GM19452 (cell line): ENCODE measurements at regions not wholly inside any gene's neighbourhood (a gene's known extent, or its start where the extent isn't known, plus 50 kb on each side); places are given as distances from the start of the nearest gene placed in this dataset.

Experiments
- ATAC-seq: cut with Tn5 transposase; IDR thresholded peaks from one replicate; pipeline ENCODE4 v1.9.1; 2021; ENCODE audit not compliant: unreplicated experiment

DNA sequence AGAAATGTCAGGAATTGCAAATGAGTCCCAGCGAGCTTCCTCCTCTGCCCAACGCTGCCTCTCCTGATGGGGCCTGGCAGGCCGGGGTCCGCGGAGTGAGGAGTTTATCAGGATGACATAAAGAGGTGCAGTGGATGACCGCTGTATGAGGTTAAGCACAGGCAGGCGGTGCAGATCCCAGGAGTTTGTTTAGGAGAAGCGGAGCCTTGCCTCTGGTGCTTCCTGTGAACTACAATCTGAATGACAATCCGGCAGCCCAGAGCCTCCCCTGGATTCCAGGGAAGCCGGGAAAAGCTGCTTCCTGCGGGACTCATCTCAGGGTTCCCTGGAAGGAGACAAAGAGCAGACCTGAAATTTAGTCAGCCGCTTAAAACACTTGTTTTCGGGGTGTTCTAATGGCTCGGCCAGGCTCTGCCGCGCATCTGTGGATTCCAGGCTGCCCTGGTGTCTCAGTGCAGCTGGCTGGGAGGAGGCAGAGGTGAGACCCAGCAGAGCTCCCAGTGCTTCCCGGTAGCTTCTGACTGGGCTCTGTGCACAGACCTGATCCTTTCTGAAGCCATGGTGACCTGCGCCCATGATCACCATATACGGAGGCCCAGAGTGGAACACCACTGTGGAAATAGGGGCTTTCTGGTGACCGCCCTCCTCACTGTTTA, 69.8 kb upstream of the IRX4 start:
- ATAC-seq = no peak

GRCh38 chr5:1952021-1952420, 69.3 kb upstream of the IRX4 start:
- no peak for ATAC-seq

DNA sequence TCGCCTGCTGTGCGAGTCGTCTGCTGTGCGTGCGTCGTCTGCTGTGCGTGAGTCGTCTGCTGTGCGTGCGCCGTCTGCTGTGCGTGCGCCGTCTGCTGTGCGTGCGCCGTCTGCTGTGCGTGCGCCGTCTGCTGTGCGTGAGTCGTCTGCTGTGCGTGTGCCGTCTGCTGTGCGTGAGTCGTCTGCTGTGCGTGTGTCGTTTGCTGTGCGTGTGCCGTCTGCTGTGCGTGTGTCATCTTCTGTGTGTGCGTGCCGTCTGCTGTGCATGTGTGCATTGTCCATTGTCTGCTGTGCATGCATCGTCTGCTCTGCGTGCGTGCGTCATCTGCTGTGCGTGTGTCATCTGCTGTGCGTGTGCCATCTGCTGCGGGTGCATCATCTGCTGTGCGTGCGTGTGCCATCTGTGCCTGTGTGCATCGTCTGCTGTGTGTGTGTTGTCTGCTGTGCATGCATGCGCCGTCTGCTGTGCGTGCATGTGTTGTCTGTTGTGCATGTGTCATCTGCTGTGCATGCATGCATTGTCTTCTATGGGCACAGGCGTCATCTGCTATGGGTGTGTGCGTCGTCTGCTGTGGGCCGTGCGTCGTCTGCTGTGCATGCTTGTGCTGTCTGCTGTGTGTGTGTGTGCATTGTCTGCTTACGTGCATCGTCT, 68.6 kb upstream of the IRX4 start:
- no peak for ATAC-seq

GRCh38 chr5:1950708-1951103, 68.0 kb upstream of the IRX4 start:
- ATAC-seq = no peak

DNA sequence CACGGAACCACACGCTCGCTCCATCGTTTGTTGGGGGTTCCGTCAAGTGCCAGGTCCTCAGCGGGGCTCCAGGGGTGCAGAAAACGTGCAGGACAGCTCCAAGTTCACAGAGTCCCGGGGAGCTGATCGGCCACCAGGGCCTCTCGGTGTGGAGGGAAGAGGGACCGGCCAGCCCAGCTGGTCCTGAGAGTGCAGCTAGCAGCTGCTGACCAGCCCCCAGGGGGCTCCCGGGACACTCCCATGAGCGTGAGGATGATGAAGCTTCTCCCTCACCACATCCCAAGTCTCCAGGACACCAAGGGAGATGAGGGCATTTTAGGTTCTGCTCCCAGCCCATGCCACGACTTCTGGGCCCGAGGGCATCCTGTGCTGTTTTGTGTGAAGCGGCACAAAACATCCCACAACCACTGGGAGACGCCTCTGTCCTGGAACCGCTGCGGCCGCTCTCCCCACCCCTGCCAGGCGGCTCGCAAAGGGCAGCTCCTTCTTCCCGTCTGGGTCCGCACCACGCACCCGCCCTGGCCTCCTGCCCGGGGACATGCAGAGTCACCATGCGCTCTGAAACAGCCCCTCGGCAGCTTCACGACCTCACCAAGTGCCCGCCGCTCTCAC, 67.5 kb upstream of the IRX4 start:
- no peak for ATAC-seq

- ATAC-seq = no peak
Measured at GRCh38 chr5:1949253-1949652, 66.5 kb upstream of the IRX4 start.

- ATAC-seq = no peak
Measured at GRCh38 chr5:1948663-1949191, 66.0 kb upstream of the IRX4 start.

DNA sequence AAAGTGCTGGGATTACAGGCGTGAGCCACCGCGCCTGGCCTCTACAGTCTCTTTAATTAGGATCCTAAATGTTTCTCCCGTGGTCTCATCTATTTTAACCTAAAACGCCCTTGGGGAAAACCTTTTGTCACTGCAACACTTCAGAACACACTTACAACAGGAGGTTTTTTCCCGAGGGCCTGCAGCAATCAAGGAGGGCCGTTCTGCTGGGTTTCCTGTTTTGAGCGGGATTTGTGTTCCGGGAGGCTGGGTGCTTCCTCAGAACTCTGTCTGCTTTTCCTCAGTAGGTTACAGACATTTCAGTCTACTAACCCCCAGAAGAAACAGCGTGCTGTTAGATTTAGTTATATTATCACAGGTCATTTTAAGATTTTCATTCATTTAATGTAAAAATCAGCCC, 65.4 kb upstream of the IRX4 start:
- no peak for ATAC-seq

GRCh38 chr5:1946776-1947175, 64.1 kb upstream of the IRX4 start:
- no peak for ATAC-seq

DNA sequence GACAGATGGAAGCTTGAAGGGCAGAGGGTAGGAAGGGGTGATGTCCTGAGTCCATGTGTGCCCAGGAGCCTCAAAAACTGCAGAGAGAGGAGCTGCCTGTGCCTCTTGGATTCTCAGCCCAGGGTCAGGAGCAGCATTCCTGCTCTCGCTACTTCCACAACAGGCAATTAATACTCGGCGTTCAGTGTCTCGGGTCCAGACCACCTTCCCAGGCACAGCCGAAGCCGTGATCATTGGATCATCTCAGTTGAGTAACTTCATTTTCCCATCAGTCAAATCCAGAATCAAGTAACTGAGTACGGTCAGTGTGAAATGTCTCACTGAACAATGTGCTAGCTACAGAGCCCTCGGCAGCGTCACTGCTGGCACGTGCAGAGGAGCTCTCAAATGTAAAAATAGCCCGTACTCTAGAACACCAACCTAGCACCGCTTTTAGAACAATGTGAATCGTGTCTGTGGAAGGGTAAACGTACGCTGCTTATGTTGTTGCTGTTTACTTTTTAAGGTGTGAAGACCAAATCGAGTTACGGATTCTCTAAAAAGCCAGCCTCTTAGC, 63.5 kb upstream of the IRX4 start:
- no peak for ATAC-seq

DNA sequence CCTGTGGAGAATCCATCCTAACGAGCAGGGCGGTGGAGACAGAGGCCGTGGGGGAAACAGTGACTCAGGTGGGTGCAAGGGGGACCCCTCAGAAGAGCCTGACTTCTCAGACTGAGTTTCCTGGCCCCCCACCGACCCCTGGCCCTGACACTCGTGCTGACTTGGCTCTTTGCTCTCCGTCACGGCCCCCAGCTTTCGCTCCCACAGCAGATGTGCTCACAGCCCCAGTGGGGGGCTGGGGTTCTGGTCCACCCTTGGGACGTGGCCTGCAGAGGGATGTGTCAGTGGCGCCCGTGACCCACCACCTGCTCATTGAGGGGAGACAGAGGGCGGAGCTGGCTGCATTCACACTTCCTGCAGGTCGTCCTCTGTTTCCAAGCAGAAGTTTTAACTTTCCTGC, 62.9 kb upstream of the IRX4 start:
- ATAC-seq = no peak

- no peak for ATAC-seq
Measured at GRCh38 chr5:1944408-1944807, 61.7 kb upstream of the IRX4 start.

DNA sequence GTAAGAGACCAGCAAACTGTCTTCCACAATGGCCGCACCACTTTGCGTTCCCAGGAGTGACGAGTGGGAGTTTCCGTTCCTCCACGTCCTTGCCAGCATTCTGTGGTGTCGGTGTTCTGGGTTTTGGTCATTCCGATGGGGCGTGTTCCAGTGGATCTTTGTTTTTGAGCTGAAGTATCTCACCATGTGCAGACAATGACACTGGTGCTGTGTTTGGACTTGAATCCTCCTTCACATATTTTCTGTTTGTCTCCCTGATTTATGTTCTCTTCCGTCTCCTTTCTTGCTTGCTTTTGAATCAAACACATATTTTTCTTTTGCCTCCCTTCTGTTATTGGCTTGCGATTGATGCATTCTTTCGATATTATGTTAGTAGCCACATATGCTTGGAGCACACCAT, 60.8 kb upstream of the IRX4 start:
- no peak for ATAC-seq

DNA sequence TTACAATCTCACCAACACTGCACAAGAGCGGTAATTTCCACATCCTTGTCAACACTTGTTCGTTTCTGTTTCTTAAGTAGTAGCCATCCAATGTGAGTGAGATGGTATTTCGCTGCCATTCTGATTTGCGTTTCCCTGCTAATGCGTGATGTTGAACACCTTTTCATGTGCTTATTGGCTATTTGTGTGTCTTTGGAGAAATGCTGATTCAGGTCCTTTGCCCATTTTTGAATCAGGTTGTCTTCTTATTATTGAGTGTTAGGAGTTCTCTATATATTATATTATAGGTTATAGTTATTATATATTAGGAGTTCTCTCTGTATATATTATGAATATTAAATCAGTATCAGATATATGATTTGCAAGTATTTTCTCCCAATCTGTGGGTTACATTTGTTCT, 59.9 kb upstream of the IRX4 start:
- ATAC-seq = no peak

DNA sequence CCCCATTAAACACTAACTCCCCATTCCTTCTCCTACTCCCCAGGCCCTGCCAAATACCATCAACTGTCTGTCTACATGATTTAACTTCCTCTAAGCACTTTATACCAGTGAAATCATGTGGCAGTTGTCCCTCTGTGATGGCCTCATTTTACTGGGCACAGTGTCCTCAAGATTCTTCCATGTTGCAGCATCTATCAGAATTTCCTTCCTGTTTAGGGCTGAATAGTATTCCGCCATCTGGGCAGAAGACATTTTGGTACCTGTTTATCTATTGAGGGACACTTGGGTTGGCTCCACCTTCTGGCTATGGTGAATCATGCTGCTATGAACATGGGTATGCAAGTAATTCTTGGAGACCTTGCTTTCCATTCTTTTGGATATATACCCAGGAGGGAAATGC, 59.4 kb upstream of the IRX4 start:
- ATAC-seq = no peak

DNA sequence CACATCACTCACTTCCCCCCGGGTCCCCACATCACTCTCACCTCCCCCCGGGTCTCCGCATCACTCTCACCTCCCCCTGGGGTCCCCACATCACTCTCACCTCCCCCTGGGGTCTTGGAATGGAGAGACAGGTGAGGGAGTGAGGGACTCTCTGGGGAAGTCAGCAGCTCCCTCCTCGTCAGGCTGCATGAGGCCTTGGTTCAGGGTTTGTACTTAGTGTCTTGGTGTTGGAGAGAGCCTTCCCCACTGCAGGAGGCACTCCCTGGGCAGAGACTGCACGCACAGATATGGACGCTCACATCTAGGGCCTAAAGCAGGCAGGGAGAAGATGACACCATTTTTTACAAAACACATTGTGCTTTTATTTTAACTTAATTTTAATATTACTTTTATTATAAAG, 56.5 kb upstream of the IRX4 start:
- ATAC-seq = no peak

GRCh38 chr5:1938310-1939000, 55.7 kb upstream of the IRX4 start:
- no peak for ATAC-seq

DNA sequence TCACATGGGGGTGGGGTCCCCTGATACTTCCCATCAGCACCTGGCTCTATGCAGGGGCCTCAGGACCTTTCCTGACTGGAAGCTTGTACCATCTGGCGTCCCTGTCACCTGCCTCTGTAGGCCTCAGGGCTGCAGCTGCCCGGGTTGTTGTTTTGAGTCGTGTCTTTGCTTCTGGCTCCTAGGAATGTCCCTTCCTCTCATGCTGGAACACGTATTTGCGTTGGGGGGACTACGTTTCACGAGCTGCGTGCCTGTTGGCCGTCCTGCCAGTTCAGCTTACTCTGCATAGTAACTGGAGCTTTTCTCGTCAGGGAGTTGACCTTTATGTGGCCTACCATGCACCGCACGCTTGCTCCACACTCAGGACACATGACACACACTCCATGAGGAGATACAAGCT, 54.9 kb upstream of the IRX4 start:
- ATAC-seq = no peak

GRCh38 chr5:1936901-1937300, 54.2 kb upstream of the IRX4 start:
- no peak for ATAC-seq

DNA sequence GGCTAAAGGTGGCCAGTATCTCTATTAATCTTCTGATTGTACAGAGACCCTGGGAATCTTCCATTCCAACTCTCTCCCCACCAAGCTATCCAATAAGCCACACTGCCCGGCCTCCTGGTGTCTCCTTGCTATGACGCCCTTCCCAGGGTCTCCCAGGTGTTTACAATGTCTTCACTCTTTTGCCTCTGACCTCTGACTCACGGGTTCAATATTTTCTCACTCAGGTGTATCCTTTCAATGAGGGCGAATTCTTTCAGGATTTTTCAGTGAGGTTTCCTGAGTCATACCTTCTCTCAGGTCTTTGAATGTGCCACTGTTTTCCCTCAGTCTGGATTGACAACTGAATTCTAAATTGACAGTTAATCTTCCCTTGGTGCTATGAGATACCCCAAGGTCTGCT, 53.7 kb upstream of the IRX4 start:
- no peak for ATAC-seq

DNA sequence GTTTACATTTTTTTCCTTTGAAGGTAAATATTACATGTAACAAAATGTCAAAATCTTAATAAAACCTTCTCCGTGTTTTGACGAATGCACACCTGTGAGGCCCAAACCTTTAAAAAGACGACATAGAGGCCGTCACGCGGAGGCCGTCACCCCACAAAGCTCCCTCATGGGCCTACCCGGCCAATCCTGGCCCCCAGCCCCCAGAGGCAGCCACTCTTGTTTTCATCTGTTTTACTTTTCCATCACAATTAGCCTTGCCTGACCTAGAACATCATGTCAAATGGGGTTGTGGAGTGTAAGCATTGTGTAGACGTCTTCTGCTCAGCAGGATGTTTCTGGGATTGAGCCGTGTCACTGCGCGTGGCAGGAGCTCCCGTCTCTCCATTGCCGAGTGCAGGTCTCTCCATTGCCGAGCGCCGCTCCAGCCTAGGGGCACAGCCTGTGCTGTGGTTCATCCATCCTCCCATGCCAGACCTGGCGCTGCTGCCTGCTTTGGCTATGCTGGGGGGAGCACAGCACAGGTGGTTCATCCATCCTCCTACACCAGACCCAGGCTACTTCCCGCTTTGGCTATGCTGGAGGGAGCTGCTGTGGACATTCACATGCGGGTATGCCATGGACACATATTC, 52.2 kb upstream of the IRX4 start:
- ATAC-seq = no peak
